Activated naive CD4-positive, alpha-beta T cell treated with anti-CD3 and anti-CD28 coated beads, Interleukin-2, amount 50 U/mL, for 24 hours (primary cell): ENCODE measurements at regions not wholly inside any gene's neighbourhood (a gene's known extent, or its start where the extent isn't known, plus 50 kb on each side); places are given as distances from the start of the nearest gene placed in this dataset.

ENCODE experiments used
- H3K27ac Mint-ChIP-seq: one replicate; pipeline ENCODE4 v1.8.0; 2021; ENCODE audit warnings: mild to moderate bottlenecking, mixed read lengths
- H3K27me3 Mint-ChIP-seq: one replicate; pipeline ENCODE4 v1.8.0; 2021; ENCODE audit warnings: mixed read lengths
- H3K36me3 Mint-ChIP-seq: one replicate; pipeline ENCODE4 v1.8.0; 2021; ENCODE audit warnings: mixed read lengths
- H3K4me1 Mint-ChIP-seq: one replicate; pipeline ENCODE4 v1.8.0; 2021; ENCODE audit warnings: mixed read lengths
- H3K4me3 Mint-ChIP-seq: one replicate; pipeline ENCODE4 v1.8.0; 2021; ENCODE audit warnings: mild to moderate bottlenecking, mixed read lengths
- H3K9me3 Mint-ChIP-seq: one replicate; pipeline ENCODE4 v1.8.0; 2021; ENCODE audit warnings: mixed read lengths

- Mint-ChIP-seq H3K27ac (no peak overlapping the region), H3K4me1 (no peaks in the 10 kb centered on the region), H3K4me3 (no peak overlapping the region), H3K9me3 (no peaks in the 10 kb centered on the region), H3K36me3 (no peaks in the 10 kb centered on the region), H3K27me3 (peaks cover under 1% of the 10 kb centered on the region)
These were observed 202.1 kb downstream of the SNX18 start for GRCh38 chr5:54719384-54720283.

- no peaks in the 10 kb centered on the region for H3K9me3 Mint-ChIP-seq
- no peak overlapping the region for H3K4me3 Mint-ChIP-seq
- no peaks in the 10 kb centered on the region for H3K36me3 Mint-ChIP-seq
These were observed 201.1 kb downstream of the SNX18 start for GRCh38 chr5:54718656-54719055.

GRCh38 chr5:54717870-54718269, 200.3 kb downstream of the SNX18 start:
- H3K9me3 Mint-ChIP-seq = no peaks in the 10 kb centered on the region
- peaks cover 2% of the 10 kb centered on the region for H3K27me3 Mint-ChIP-seq
- no peaks in the 10 kb centered on the region for H3K4me1 Mint-ChIP-seq
- no peak overlapping the region for H3K27ac Mint-ChIP-seq
- H3K4me3 Mint-ChIP-seq = no peak overlapping the region
- H3K36me3 Mint-ChIP-seq = no peaks in the 10 kb centered on the region

More at GRCh38 chr5:54718656-54719055, 201.1 kb downstream of the SNX18 start:
- H3K4me1 Mint-ChIP-seq = no peaks in the 10 kb centered on the region
- no peak overlapping the region for H3K27ac Mint-ChIP-seq
- peaks cover 2% of the 10 kb centered on the region for H3K27me3 Mint-ChIP-seq

- Mint-ChIP-seq H3K27me3 (peaks cover 2% of the 10 kb centered on the region), H3K4me1 (no peaks in the 10 kb centered on the region), H3K36me3 (no peaks in the 10 kb centered on the region), H3K27ac (no peak overlapping the region), H3K4me3 (no peak overlapping the region), H3K9me3 (no peaks in the 10 kb centered on the region)
These were observed 199.9 kb downstream of the SNX18 start for GRCh38 chr5:54717459-54717858.

GRCh38 chr5:54713923-54714581, 196.5 kb downstream of the SNX18 start:
- Mint-ChIP-seq H3K27ac (no peak overlapping the region), H3K27me3 (peaks cover 2% of the 10 kb centered on the region), H3K36me3 (no peaks in the 10 kb centered on the region)

GRCh38 chr5:54709096-54709495, 191.5 kb downstream of the SNX18 start:
- Mint-ChIP-seq H3K27me3 (no peaks in the 10 kb centered on the region), H3K27ac (no peak overlapping the region), H3K4me1 (peaks cover 6% of the 10 kb centered on the region), H3K9me3 (no peaks in the 10 kb centered on the region), H3K4me3 (no peak overlapping the region), H3K36me3 (no peaks in the 10 kb centered on the region)

More at GRCh38 chr5:54713923-54714581, 196.5 kb downstream of the SNX18 start:
- Mint-ChIP-seq H3K9me3 (no peaks in the 10 kb centered on the region), H3K4me3 (no peak overlapping the region), H3K4me1 (no peaks in the 10 kb centered on the region)

GRCh38 chr5:54707841-54708240, 190.3 kb downstream of the SNX18 start:
- Mint-ChIP-seq H3K4me3 (no peak overlapping the region), H3K27ac (no peak overlapping the region), H3K27me3 (no peaks in the 10 kb centered on the region), H3K4me1 (peaks cover 6% of the 10 kb centered on the region), H3K9me3 (no peaks in the 10 kb centered on the region), H3K36me3 (no peaks in the 10 kb centered on the region)

GRCh38 chr5:54705994-54706653, 188.6 kb downstream of the SNX18 start:
- no peaks in the 10 kb centered on the region for H3K27me3 Mint-ChIP-seq
- no peaks in the 10 kb centered on the region for H3K36me3 Mint-ChIP-seq
- H3K27ac Mint-ChIP-seq = no peak overlapping the region
- H3K9me3 Mint-ChIP-seq = no peaks in the 10 kb centered on the region
- H3K4me3 Mint-ChIP-seq = no peak overlapping the region
- peaks cover 6% of the 10 kb centered on the region for H3K4me1 Mint-ChIP-seq

GRCh38 chr5:54704825-54705224, 187.3 kb downstream of the SNX18 start:
- Mint-ChIP-seq H3K4me3 (no peak overlapping the region), H3K27ac (no peak overlapping the region), H3K27me3 (no peaks in the 10 kb centered on the region), H3K4me1 (peaks cover 6% of the 10 kb centered on the region), H3K36me3 (no peaks in the 10 kb centered on the region), H3K9me3 (no peaks in the 10 kb centered on the region)

GRCh38 chr5:54704333-54704732, 186.8 kb downstream of the SNX18 start:
- H3K36me3 Mint-ChIP-seq = no peaks in the 10 kb centered on the region
- no peak overlapping the region for H3K4me3 Mint-ChIP-seq

GRCh38 chr5:54703565-54704255, 186.2 kb downstream of the SNX18 start:
- Mint-ChIP-seq H3K4me1 (peaks cover 6% of the 10 kb centered on the region), H3K9me3 (no peaks in the 10 kb centered on the region), H3K4me3 (no peak overlapping the region), H3K27me3 (no peaks in the 10 kb centered on the region), H3K27ac (no peak overlapping the region), H3K36me3 (no peaks in the 10 kb centered on the region)

More at GRCh38 chr5:54704333-54704732, 186.8 kb downstream of the SNX18 start:
- Mint-ChIP-seq H3K27ac (no peak overlapping the region), H3K4me1 (peaks cover 6% of the 10 kb centered on the region), H3K27me3 (no peaks in the 10 kb centered on the region), H3K9me3 (no peaks in the 10 kb centered on the region)

- no peaks in the 10 kb centered on the region for H3K27me3 Mint-ChIP-seq
- no peaks in the 10 kb centered on the region for H3K9me3 Mint-ChIP-seq
- no peak overlapping the region for H3K4me3 Mint-ChIP-seq
- H3K36me3 Mint-ChIP-seq = no peaks in the 10 kb centered on the region
- H3K4me1 Mint-ChIP-seq = peaks cover 6% of the 10 kb centered on the region
- H3K27ac Mint-ChIP-seq = no peak overlapping the region
These were observed 185.6 kb downstream of the SNX18 start for GRCh38 chr5:54703133-54703532.

- no peak overlapping the region for H3K4me3 Mint-ChIP-seq
- H3K4me1 Mint-ChIP-seq = peaks cover 6% of the 10 kb centered on the region
- no peaks in the 10 kb centered on the region for H3K36me3 Mint-ChIP-seq
- no peaks in the 10 kb centered on the region for H3K9me3 Mint-ChIP-seq
- no peaks in the 10 kb centered on the region for H3K27me3 Mint-ChIP-seq
- no peak overlapping the region for H3K27ac Mint-ChIP-seq
These were observed 184.9 kb downstream of the SNX18 start for GRCh38 chr5:54702470-54702869.

GRCh38 chr5:54700986-54701578, 183.5 kb downstream of the SNX18 start:
- H3K27me3 Mint-ChIP-seq = no peaks in the 10 kb centered on the region
- H3K4me3 Mint-ChIP-seq = no peak overlapping the region
- H3K9me3 Mint-ChIP-seq = no peaks in the 10 kb centered on the region
- H3K27ac Mint-ChIP-seq = no peak overlapping the region
- no peaks in the 10 kb centered on the region for H3K36me3 Mint-ChIP-seq
- peaks cover under 1% of the 10 kb centered on the region for H3K4me1 Mint-ChIP-seq

GRCh38 chr5:54696931-54697330, 179.4 kb downstream of the SNX18 start:
- no peaks in the 10 kb centered on the region for H3K4me1 Mint-ChIP-seq
- no peak overlapping the region for H3K4me3 Mint-ChIP-seq
- no peaks in the 10 kb centered on the region for H3K27me3 Mint-ChIP-seq
- no peaks in the 10 kb centered on the region for H3K36me3 Mint-ChIP-seq
- no peak overlapping the region for H3K27ac Mint-ChIP-seq
- H3K9me3 Mint-ChIP-seq = no peaks in the 10 kb centered on the region
